ENCODE measurements at regions not wholly inside any gene's neighbourhood (a gene's known extent, or its start where the extent isn't known, plus 50 kb on each side); places are given as distances from the start of the nearest gene placed in this dataset.

- no peaks in the 10 kb centered on the region for H3K36me3 ChIP-seq (replicated peaks; ENCODE audit: insufficient read depth, low read length)
- no peak overlapping the region for H3K9ac ChIP-seq (ENCODE audit: low read length)
- H4K20me1 ChIP-seq (ENCODE audit: insufficient read depth, low read length): no peaks in the 10 kb centered on the region
- no peaks in the 10 kb centered on the region for H3K9me2 ChIP-seq (replicated peaks; ENCODE audit: insufficient read depth, low read length)
- H3K27me3 ChIP-seq (replicated peaks; ENCODE audit: insufficient read depth, low read length): peaks cover 42% of the 10 kb centered on the region
- H3K9me3 ChIP-seq (replicated peaks; ENCODE audit: insufficient read depth, low read length): no peaks in the 10 kb centered on the region; the same call in 1 of the 2 replicates
- H3K79me2 ChIP-seq (ENCODE audit: low read length): no peaks in the 10 kb centered on the region
- H2AFZ ChIP-seq (ENCODE audit: low read length): no peak overlapping the region
- no peaks in the 10 kb centered on the region for H3K4me1 ChIP-seq (ENCODE audit: low read length)
- TF ChIP-seq EZH2phosphoT487 (IDR thresholded peaks at IDR 0.05; ENCODE audit: low read length): no peak
- no peak for TF ChIP-seq EZH2 (optimal IDR thresholded peaks at IDR 0.05; ENCODE audit: low read depth, low read length)
- TF ChIP-seq CTCF (IDR thresholded peaks at IDR 0.05; ENCODE audit: low read length): no peak
- no peak for DNase-seq
- H3K27ac ChIP-seq (ENCODE audit: low read length): no peak overlapping the region
- H3F3A ChIP-seq (ENCODE audit: insufficient read depth, low read length): no peaks in the 10 kb centered on the region
- no peak overlapping the region for H3K4me2 ChIP-seq (ENCODE audit: low read depth, low read length)
- no peak overlapping the region for H3K4me3 ChIP-seq (ENCODE audit: low read length)
Observed at GRCh38 chr22:49329636-49330035, 498.0 kb downstream of the BRD1 start.

GRCh38 chr22:49328630-49329405 lies 498.9 kb downstream of the BRD1 start:
- Histone ChIP-seq H3K4me1 (ENCODE audit: low read length) (no peaks in the 10 kb centered on the region), H3K4me3 (ENCODE audit: low read length) (no peak overlapping the region), H3K36me3 (replicated peaks; ENCODE audit: insufficient read depth, low read length) (no peaks in the 10 kb centered on the region), H3K27ac (ENCODE audit: low read length) (no peak overlapping the region), H2AFZ (ENCODE audit: low read length) (no peak overlapping the region), H3K9me3 (replicated peaks; ENCODE audit: insufficient read depth, low read length) (no peaks in the 10 kb centered on the region; the same call in 1 of the 2 replicates), H3K9ac (ENCODE audit: low read length) (no peak overlapping the region), H3K27me3 (replicated peaks; ENCODE audit: insufficient read depth, low read length) (peaks cover 35% of the 10 kb centered on the region), H4K20me1 (ENCODE audit: insufficient read depth, low read length) (no peaks in the 10 kb centered on the region), H3K4me2 (ENCODE audit: low read depth, low read length) (no peak overlapping the region), H3K9me2 (replicated peaks; ENCODE audit: insufficient read depth, low read length) (no peaks in the 10 kb centered on the region), H3F3A (ENCODE audit: insufficient read depth, low read length) (no peaks in the 10 kb centered on the region), H3K79me2 (ENCODE audit: low read length) (no peaks in the 10 kb centered on the region)
- TF ChIP-seq EZH2 (optimal IDR thresholded peaks at IDR 0.05; ENCODE audit: low read depth, low read length) (no peak), EZH2phosphoT487 (IDR thresholded peaks at IDR 0.05; ENCODE audit: low read length) (no peak), CTCF (IDR thresholded peaks at IDR 0.05; ENCODE audit: low read length) (no peak)
- DNase-seq: no peak

GRCh38 chr22:49328118-49328475 lies 499.6 kb downstream of the BRD1 start:
- H4K20me1 ChIP-seq (ENCODE audit: insufficient read depth, low read length): no peaks in the 10 kb centered on the region
- no peaks in the 10 kb centered on the region for H3K36me3 ChIP-seq (replicated peaks; ENCODE audit: insufficient read depth, low read length)
- no peak overlapping the region for H3K4me3 ChIP-seq (ENCODE audit: low read length)
- no peak overlapping the region for H3K27ac ChIP-seq (ENCODE audit: low read length)
- H3K9me2 ChIP-seq (replicated peaks; ENCODE audit: insufficient read depth, low read length): no peaks in the 10 kb centered on the region
- no peaks in the 10 kb centered on the region for H3K4me1 ChIP-seq (ENCODE audit: low read length)
- no peak overlapping the region for H3K9ac ChIP-seq (ENCODE audit: low read length)
- TF ChIP-seq EZH2phosphoT487 (IDR thresholded peaks at IDR 0.05; ENCODE audit: low read length): no peak
- TF ChIP-seq EZH2 (optimal IDR thresholded peaks at IDR 0.05; ENCODE audit: low read depth, low read length): no peak
- no peak for TF ChIP-seq CTCF (IDR thresholded peaks at IDR 0.05; ENCODE audit: low read length)
- H3K9me3 ChIP-seq (replicated peaks; ENCODE audit: insufficient read depth, low read length): no peaks in the 10 kb centered on the region; the same call in 1 of the 2 replicates
- H2AFZ ChIP-seq (ENCODE audit: low read length): no peak overlapping the region
- DNase-seq: no peak
- H3K27me3 ChIP-seq (replicated peaks; ENCODE audit: insufficient read depth, low read length): peaks cover 29% of the 10 kb centered on the region
- no peaks in the 10 kb centered on the region for H3F3A ChIP-seq (ENCODE audit: insufficient read depth, low read length)
- H3K79me2 ChIP-seq (ENCODE audit: low read length): no peaks in the 10 kb centered on the region
- H3K4me2 ChIP-seq (ENCODE audit: low read depth, low read length): no peak overlapping the region

Measured in MM.1S (cell line).